Fibroblast of skin of right biceps (primary cell): ENCODE measurements at regions not wholly inside any gene's neighbourhood (a gene's known extent, or its start where the extent isn't known, plus 50 kb on each side); places are given as distances from the start of the nearest gene placed in this dataset.
"Not testable (repeated sequence)": the region's sequence is repeated elsewhere in the genome, so short reads cannot be mapped to it uniquely, and the experiment has no call there.

ENCODE experiments used
- DNase-seq: peaks from one replicate; pipeline ENCODE4 v3.0.0-alpha.2; 2013

GRCh38 chr6:20263059-20263458 is 50.8 kb upstream of the MBOAT1 start:
- no peak for DNase-seq

- DNase-seq = no peak
Measured at GRCh38 chr6:20265842-20266241, 53.6 kb upstream of the MBOAT1 start.

- peak; percentile 3 for DNase-seq
Measured at GRCh38 chr6:20266851-20267608, 54.8 kb upstream of the MBOAT1 start.

GRCh38 chr6:20269181-20269580 is 56.9 kb upstream of the MBOAT1 start:
- DNase-seq = no peak

- no peak for DNase-seq
Measured at GRCh38 chr6:20271818-20272217, 59.5 kb upstream of the MBOAT1 start.

- DNase-seq = no peak
Measured at GRCh38 chr6:20274137-20274536, 61.9 kb upstream of the MBOAT1 start.

- DNase-seq = not testable (repeated sequence)
Measured at GRCh38 chr6:20275837-20276236, 63.6 kb upstream of the MBOAT1 start.

- DNase-seq = not testable (repeated sequence)
Measured at GRCh38 chr6:20277724-20278123, 65.5 kb upstream of the MBOAT1 start.

- no peak for DNase-seq
Measured at GRCh38 chr6:20279051-20279450, 66.8 kb upstream of the MBOAT1 start.

GRCh38 chr6:20279608-20280287 is 67.5 kb upstream of the MBOAT1 start:
- DNase-seq = no peak

GRCh38 chr6:20280288-20280621 is 68.0 kb upstream of the MBOAT1 start:
- DNase-seq = no peak

- no peak for DNase-seq
Measured at GRCh38 chr6:20284672-20285071, 72.4 kb upstream of the MBOAT1 start.

- no peak for DNase-seq
Measured at GRCh38 chr6:20286968-20287565, 74.8 kb upstream of the MBOAT1 start.

- peak; percentile 78 for DNase-seq
Measured at GRCh38 chr6:20291764-20292580, 79.7 kb upstream of the MBOAT1 start.

GRCh38 chr6:20292905-20293304 is 80.6 kb upstream of the MBOAT1 start:
- no peak for DNase-seq

- DNase-seq = no peak
Measured at GRCh38 chr6:20301256-20301655, 89.0 kb upstream of the MBOAT1 start.

- DNase-seq = no peak
Measured at GRCh38 chr6:20302168-20302567, 89.9 kb upstream of the MBOAT1 start.

- DNase-seq = peak; percentile 42
Measured at GRCh38 chr6:20302702-20303251, 90.5 kb upstream of the MBOAT1 start.

GRCh38 chr6:20306491-20306890 is 94.2 kb upstream of the MBOAT1 start:
- DNase-seq = no peak

- no peak for DNase-seq
Measured at GRCh38 chr6:20309186-20309585, 92.5 kb upstream of the E2F3 start.

- no peak for DNase-seq
Measured at GRCh38 chr6:20310185-20310584, 91.5 kb upstream of the E2F3 start.

- no peak for DNase-seq
Measured at GRCh38 chr6:20312606-20313005, 89.1 kb upstream of the E2F3 start.

GRCh38 chr6:20313051-20313450 is 88.6 kb upstream of the E2F3 start:
- no peak for DNase-seq
